T-helper 17 cell (primary cell): ENCODE measurements at regions not wholly inside any gene's neighbourhood (a gene's known extent, or its start where the extent isn't known, plus 50 kb on each side); places are given as distances from the start of the nearest gene placed in this dataset.

Experiments
- ATAC-seq: fragments of 150-1000 bp; cut with Tn5 transposase; 2 replicates; pipeline ENCODE4 v1.10.0; 2021; ENCODE audit warnings: mild to moderate bottlenecking, moderate library complexity
- DNase-seq, 3 donors: peaks; one replicate each; pipeline versions ENCODE4 v3.0.0 to v3.0.0-alpha.2; 2020 to 2021
- H3K9me3 ChIP-seq: one replicate; pipeline ENCODE4 v1.7.0; 2013; ENCODE audit warnings: low read length, mild to moderate bottlenecking; ENCODE audit not compliant: control insufficient read depth, poor library complexity, severe bottlenecking
- H3K27ac Mint-ChIP-seq: one replicate; pipeline ENCODE4 v1.8.0; 2022; ENCODE audit warnings: mild to moderate bottlenecking, moderate library complexity, mixed read lengths
- H3K27me3 Mint-ChIP-seq: one replicate; pipeline ENCODE4 v1.8.0; 2022; ENCODE audit warnings: mixed read lengths
- H3K36me3 Mint-ChIP-seq: one replicate; pipeline ENCODE4 v1.8.0; 2022; ENCODE audit warnings: low read depth, mixed read lengths
- H3K4me1 Mint-ChIP-seq: one replicate; pipeline ENCODE4 v1.8.0; 2022; ENCODE audit warnings: mild to moderate bottlenecking, mixed read lengths
- H3K4me3 Mint-ChIP-seq: one replicate; pipeline ENCODE4 v1.8.0; 2022; ENCODE audit warnings: mild to moderate bottlenecking, moderate library complexity, mixed read lengths

DNA sequence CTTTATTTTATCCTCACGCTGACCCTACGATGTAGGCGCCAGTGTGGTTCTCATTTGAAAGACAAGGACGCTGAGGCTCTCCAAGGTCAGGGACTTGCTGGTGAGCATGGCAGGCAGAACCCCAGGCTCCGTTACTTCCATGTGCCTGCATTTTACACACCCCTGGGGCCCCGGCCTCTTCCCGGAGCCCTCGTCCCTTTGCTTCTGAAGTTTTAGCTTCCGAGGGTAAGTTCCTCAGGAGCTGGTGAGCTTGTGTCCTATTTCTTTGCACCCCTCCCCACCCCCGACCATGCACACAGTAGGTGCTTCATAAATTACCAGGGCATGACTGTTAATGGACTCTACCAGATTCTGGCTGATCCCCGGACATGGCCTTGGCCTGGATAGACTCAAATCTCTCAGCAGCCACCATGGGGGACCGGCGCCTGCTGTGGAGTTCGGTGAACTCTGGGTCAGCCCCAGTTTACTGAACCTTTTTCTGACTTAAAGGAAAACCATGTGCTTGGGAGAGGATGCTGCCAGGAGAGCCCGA is 59.3 kb upstream of the RNU6ATAC start:
- peaks cover 10% of the 10 kb centered on the region for H3K27me3 Mint-ChIP-seq
- no peak for DNase-seq
- no peak overlapping the region for H3K27ac Mint-ChIP-seq
- ATAC-seq: no peak
- H3K9me3 ChIP-seq: no peaks in the 10 kb centered on the region
- H3K4me1 Mint-ChIP-seq: peaks cover 3% of the 10 kb centered on the region
- H3K4me3 Mint-ChIP-seq: no peak overlapping the region
- H3K36me3 Mint-ChIP-seq: no peaks in the 10 kb centered on the region

DNA sequence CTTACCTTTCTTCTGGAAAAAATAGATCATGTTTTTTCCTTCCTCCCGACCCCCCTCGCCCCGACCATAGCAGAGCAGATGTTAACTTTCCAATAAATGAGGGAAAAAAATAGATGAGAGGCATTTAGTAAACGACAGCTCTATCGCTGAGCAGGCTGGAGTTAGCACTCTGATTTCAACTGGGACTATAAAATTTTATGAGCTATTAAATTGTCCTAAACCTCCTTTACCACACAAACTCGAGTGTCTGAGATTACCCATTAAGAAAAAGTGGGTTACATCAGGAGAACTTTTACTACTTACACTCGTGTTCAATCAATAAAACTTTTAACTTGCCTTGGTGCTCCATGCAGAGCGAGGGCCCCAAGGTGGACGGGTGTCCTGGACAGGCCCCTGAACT is 59.8 kb upstream of the RNU6ATAC start:
- peaks cover 3% of the 10 kb centered on the region for H3K4me1 Mint-ChIP-seq
- ATAC-seq (no peak), DNase-seq (no peak)
- no peak overlapping the region for H3K4me3 Mint-ChIP-seq
- H3K27ac Mint-ChIP-seq: no peak overlapping the region
- H3K27me3 Mint-ChIP-seq: peaks cover 10% of the 10 kb centered on the region
- no peaks in the 10 kb centered on the region for H3K36me3 Mint-ChIP-seq
- H3K9me3 ChIP-seq: no peaks in the 10 kb centered on the region

DNA sequence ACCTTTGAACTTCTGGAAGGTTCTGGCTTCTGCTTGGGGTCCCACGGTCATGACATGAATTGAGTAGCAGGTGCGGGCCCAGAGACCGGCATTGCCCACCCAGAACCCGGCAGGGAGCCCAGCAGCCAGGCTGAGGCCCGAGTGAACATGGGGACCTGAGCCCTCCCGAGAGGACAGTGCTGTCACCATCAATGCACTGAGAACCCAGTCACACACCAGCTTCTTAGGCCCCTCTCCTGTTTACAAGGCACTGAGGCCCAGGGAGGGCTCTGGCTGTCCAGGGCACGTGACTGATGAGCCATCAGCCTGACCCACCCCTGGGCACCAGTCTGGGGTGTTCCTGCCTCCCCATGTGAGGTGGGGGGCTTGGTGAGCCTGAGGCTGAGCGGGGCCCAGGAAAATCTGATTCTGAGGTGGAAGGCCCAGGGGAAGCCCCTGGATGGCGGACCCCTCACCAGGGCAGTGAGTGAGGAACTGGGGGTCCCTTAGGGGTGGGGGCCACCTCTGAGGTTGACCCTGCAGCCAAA is 60.3 kb upstream of the RNU6ATAC start:
- H3K36me3 Mint-ChIP-seq: no peaks in the 10 kb centered on the region
- H3K27ac Mint-ChIP-seq: no peak overlapping the region
- H3K4me3 Mint-ChIP-seq: no peak overlapping the region
- H3K4me1 Mint-ChIP-seq: peaks cover 3% of the 10 kb centered on the region
- H3K27me3 Mint-ChIP-seq: peaks cover 10% of the 10 kb centered on the region
- DNase-seq: no peak
- no peak for ATAC-seq
- no peaks in the 10 kb centered on the region for H3K9me3 ChIP-seq

DNA sequence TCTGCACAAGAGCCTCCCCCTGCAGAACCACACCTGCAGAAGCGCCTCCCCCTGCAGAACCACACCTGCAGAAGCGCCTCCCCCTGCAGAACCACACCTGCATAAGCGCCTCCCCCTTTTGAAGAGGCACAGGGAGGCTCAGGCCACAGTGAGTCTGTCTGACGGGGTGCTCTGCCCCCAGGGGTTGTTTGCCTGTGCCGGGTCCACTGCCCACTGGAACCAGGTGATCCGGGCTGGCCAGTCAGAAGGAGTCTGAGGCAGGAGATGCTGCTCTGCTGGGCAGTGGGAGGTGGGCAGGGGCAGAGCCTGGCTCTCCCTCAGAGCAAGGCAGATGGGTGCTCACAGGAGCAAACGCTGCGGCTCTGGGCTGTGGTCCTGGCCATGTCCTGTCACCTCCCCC is 60.8 kb upstream of the RNU6ATAC start:
- H3K36me3 Mint-ChIP-seq: no peaks in the 10 kb centered on the region

DNA sequence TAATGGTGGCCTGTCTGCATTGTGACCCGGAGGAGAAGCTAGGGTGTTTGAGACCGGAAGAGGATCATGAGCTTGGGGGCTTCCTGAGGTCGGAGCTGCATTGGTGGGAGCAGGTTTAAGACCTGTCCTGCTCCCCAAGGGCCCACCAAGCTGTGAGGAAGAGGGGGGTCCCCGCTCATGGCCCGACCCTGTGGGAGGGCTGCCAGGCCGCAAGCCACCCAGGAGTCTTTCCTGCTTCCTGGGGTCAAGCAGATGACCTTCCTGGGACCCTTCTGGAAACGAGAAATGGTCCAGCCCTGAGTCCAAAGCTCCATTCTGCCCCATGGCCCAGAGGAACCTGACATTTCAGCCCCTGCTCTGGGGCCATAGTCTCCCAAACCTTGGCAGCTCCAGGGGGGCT is 61.5 kb upstream of the RNU6ATAC start:
- no peak for ATAC-seq
- H3K27ac Mint-ChIP-seq: no peak overlapping the region
- H3K4me3 Mint-ChIP-seq: no peak overlapping the region
- DNase-seq: no peak
- no peaks in the 10 kb centered on the region for H3K36me3 Mint-ChIP-seq
- H3K4me1 Mint-ChIP-seq: peaks cover 3% of the 10 kb centered on the region
- H3K9me3 ChIP-seq: no peaks in the 10 kb centered on the region
- peaks cover 10% of the 10 kb centered on the region for H3K27me3 Mint-ChIP-seq

More for the DNA sequence above, 60.8 kb upstream of the RNU6ATAC start:
- H3K9me3 ChIP-seq: no peaks in the 10 kb centered on the region
- Mint-ChIP-seq H3K4me3 (no peak overlapping the region), H3K4me1 (peaks cover 3% of the 10 kb centered on the region), H3K27me3 (peaks cover 10% of the 10 kb centered on the region), H3K27ac (no peak overlapping the region)
- DNase-seq (no peak), ATAC-seq (no peak)

DNA sequence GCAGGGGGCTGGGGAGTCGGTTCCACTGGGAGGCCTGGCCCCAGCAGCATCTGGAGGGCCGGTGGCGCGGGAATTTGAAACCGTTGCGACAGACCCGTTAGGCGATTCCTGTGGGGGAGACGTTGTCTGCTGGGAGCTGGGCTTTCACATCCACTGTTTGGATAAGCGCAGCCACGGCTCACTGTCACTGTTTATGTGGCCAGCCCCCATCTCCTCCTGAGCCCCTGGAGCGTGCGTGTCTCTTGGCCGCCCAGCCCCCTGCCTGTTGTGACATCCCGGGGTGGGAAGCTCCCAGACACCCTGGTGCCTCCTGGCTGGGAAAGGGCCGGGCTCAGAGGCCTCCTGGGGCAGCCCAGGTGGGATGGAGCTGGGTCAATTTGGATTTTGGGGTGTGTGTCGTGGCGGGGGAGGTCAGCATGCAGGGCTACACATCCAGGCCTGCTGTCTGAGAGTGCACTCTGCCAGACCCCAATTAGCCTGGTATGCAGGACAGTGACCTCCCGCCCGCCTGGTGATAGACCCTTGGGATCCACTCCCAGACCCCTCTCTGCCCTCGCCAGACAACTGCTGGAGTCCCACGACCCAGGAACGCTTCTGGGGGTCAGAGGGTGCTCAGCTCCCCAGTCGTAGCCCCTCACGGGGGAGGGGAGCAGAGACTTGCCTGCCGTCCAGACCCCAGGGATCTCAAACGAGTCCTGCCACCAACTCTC is 62.0 kb upstream of the RNU6ATAC start:
- H3K4me1 Mint-ChIP-seq: peaks cover 3% of the 10 kb centered on the region
- DNase-seq: no peak
- H3K36me3 Mint-ChIP-seq: no peaks in the 10 kb centered on the region
- no peak overlapping the region for H3K4me3 Mint-ChIP-seq
- ATAC-seq: no peak
- H3K9me3 ChIP-seq: no peaks in the 10 kb centered on the region
- no peak overlapping the region for H3K27ac Mint-ChIP-seq
- H3K27me3 Mint-ChIP-seq: peaks cover 10% of the 10 kb centered on the region

DNA sequence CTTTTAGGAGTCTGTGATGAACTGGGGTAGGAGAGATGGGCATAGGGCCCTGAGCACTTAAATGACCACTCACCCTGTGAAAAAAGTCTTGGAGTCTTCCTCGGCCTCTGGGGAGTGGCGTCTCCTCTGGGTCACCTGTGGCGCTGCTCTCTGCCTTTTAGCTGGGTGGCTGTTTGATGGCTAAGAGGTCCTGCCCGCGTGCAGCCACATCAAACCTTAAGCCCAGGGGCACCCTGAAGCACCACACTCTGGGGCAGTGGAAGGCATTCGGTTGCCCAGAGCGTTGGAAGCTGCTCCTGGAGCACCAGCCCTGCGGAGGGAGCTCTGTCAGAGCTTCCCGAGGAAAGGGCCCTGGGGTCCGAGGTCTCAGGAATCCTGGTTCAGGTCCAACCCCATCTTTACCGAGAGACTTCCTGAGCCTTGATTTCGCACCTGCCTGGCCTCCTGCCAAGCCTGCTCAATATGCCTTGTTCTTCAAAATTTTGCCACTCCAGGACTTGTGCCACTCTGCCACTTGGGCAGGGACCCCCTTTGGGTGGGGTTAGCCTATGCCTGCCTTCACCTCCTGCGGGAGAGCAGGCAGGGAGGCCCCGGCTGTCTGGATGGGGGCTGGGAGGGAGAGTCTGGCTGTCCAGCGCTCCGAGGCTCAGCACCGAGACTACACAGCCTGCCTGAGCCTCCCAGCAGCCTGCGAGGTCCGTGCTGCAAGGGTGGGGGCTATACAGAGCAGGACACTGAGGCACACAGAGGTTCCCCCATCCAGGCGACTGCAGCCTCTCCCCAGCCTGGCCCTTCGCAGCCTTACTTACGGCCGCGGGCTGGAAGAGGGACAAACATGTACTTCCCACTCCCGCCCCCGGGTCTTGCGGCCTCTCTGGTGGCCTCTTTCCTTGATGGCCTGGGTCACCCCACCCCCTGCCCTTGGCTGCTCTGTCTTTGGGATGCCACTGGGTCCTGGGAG is 63.4 kb upstream of the RNU6ATAC start:
- H3K27me3 Mint-ChIP-seq: peaks cover 10% of the 10 kb centered on the region
- H3K4me1 Mint-ChIP-seq: peaks cover 3% of the 10 kb centered on the region
- no peak overlapping the region for H3K27ac Mint-ChIP-seq
- H3K36me3 Mint-ChIP-seq: no peaks in the 10 kb centered on the region
- no peak for DNase-seq
- H3K9me3 ChIP-seq: no peaks in the 10 kb centered on the region
- no peak overlapping the region for H3K4me3 Mint-ChIP-seq
- no peak for ATAC-seq

DNA sequence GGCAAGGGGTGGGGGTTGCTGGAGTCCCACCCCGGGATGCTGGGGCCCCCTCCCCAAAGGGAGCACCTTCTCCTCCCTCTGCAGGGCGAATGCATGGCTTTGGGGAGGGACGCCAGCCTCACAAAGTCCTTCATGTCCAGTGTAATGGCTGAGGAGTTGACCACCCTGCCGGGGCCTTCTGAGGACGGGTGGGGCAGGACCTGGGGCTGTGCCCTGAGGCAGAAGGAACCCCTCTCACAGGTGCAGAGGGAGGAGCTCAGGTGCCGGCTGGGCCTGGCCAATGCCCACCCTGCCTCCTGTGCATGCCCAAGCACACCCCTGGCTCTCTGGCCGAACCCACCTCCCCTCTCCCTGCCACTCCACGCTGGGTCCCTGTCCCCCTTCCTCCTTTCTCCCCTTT is 64.3 kb upstream of the RNU6ATAC start:
- H3K36me3 Mint-ChIP-seq: no peaks in the 10 kb centered on the region
- peaks cover 3% of the 10 kb centered on the region for H3K4me1 Mint-ChIP-seq
- DNase-seq (no peak), ATAC-seq (no peak)
- H3K27ac Mint-ChIP-seq: no peak overlapping the region
- H3K9me3 ChIP-seq: no peaks in the 10 kb centered on the region
- H3K4me3 Mint-ChIP-seq: no peak overlapping the region
- H3K27me3 Mint-ChIP-seq: peaks cover 6% of the 10 kb centered on the region

DNA sequence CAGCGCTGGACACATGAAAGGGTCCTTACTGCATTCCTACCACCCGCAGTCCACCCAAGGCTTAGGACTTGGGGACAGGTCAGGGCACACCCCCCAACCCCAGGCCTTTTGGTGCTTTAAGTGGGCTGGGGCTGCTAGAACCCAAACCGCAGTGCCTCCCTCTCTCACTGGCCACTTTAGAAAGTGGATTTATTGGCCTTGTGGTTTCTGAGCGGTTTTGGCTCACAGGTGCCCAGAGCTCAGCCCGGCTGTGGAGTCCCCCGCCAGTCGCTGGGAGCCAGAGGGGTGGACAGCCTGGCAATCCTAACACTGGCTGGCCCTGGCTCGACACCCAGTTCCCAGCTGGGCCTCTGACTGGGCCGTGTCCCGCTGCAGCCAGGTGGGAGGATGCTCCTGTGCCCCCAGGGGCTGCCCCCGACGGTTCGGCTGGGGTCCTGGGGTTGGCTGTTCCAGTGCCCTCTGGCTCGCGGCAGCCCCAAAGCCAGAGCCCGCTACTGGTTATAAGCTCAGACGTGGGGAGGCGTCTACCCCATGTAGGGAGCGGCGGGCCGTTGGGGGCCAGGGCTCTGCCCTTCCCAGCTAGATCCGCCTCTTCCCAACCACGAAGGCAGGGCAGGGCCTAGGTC is 65.2 kb upstream of the RNU6ATAC start:
- H3K4me1 Mint-ChIP-seq: peaks cover 3% of the 10 kb centered on the region

DNA sequence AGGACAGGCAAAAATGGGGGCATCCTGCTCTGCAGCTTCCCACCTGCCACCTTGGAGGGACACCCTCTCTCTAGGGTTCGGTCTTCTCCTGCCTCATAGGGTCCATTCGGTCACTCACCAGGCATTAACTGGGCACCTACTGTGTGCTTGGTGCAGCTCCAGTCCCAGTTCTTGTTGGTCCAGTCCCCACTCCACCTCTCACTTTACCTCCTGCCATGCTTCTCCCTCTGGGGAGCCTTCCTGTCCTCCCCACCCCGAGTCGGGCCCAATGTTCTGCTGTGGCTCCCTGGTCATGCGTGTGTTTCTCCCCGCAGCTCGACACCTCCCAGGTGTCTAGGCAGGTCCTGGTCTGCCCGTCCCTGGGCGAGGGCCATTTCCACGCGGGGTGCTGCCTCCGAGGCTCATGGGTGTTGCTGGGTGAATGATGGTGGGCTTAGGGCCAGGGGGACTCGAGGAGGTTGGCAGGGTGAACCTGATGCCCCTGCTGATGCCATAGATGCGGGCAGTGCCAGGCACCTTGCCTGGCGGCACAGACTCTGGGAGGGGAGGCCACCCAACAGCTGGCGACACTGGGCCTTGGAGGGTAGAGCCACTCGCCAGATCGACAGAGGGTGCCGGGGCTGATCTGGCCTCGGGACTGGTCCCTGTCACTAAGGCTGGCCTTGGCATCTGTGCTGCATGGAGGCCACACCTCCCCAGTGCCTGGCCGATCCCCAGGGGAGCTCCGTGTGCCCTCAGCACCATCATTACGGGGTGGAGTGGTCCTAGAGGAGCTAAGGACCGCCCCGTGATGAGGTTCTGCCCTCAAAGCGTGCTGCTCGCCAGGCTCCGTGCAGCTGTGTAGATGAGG is 66.0 kb upstream of the RNU6ATAC start:
- peaks cover 3% of the 10 kb centered on the region for H3K4me1 Mint-ChIP-seq
- no peak overlapping the region for H3K27ac Mint-ChIP-seq
- H3K27me3 Mint-ChIP-seq: peaks cover 3% of the 10 kb centered on the region
- no peaks in the 10 kb centered on the region for H3K36me3 Mint-ChIP-seq
- H3K4me3 Mint-ChIP-seq: no peak overlapping the region
- no peaks in the 10 kb centered on the region for H3K9me3 ChIP-seq
- DNase-seq (no peak), ATAC-seq (no peak)

More for the DNA sequence above, 65.2 kb upstream of the RNU6ATAC start:
- no peaks in the 10 kb centered on the region for H3K36me3 Mint-ChIP-seq
- no peak overlapping the region for H3K27ac Mint-ChIP-seq
- no peaks in the 10 kb centered on the region for H3K9me3 ChIP-seq
- peaks cover 5% of the 10 kb centered on the region for H3K27me3 Mint-ChIP-seq
- H3K4me3 Mint-ChIP-seq: no peak overlapping the region
- no peak for DNase-seq
- no peak for ATAC-seq

DNA sequence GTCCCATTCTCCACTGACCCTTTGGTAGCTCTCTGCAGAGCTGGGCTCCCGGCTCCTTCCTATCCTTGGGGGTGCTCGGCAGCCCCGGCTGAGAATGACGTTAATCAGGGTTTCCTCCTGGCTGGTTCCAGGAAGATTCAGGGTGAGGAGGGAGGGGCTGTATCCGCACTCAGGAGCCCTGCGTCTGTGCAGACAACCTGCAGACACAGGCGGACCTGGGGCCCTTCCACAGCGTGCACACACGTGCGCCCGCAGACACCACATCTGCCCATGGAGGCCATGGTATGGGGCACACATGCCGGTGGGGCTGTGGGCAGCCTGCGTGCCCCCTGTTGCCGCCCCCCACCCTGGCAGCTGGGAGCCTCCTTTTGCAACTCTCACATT is 66.6 kb upstream of the RNU6ATAC start:
- Mint-ChIP-seq H3K36me3 (no peaks in the 10 kb centered on the region), H3K27ac (no peak overlapping the region), H3K4me3 (no peak overlapping the region), H3K27me3 (no peaks in the 10 kb centered on the region), H3K4me1 (no peaks in the 10 kb centered on the region)
- no peaks in the 10 kb centered on the region for H3K9me3 ChIP-seq
- DNase-seq: no peak
- ATAC-seq: no peak

DNA sequence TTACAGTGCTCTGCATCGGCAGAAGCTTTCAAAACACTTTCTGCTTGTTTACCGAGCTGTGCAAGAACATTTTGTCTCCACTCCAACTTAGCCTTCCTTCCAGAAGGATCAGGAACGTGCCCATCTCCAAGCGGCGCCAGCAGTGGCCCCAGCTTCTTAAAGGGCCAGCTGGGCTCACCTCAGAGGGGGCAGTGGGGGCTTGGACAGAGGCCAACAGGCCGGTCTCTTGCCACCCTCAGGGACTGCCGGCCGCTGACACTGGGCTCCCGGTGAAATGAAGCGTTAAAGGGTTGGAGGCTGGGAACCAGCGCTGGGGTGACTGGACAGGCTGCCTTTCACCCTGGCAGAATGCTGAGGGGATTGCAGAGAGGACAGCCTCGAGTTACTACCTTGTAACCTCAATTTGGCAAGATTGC is 67.0 kb upstream of the RNU6ATAC start:
- Mint-ChIP-seq H3K27ac (no peak overlapping the region), H3K36me3 (no peaks in the 10 kb centered on the region), H3K27me3 (no peaks in the 10 kb centered on the region), H3K4me3 (no peak overlapping the region), H3K4me1 (no peaks in the 10 kb centered on the region)
- DNase-seq (no peak), ATAC-seq (no peak)
- no peaks in the 10 kb centered on the region for H3K9me3 ChIP-seq
